ENCODE measurements at regions not wholly inside any gene's neighbourhood (a gene's known extent, or its start where the extent isn't known, plus 50 kb on each side); places are given as distances from the start of the nearest gene placed in this dataset.

GRCh38 chr5:68911840-68912690 is 181.7 kb upstream of the SLC30A5 start:
- ChIA-PET CTCF (no interaction called here), POLR2A (ENCODE audit: low non-redundant PET) (no interaction called here)
- DNase-seq (ENCODE audit: low spot score) = peak; percentile 39
- TF ChIP-seq EZH2 (IDR thresholded peaks at IDR 0.05; ENCODE audit: borderline replicate concordance, low read depth, low read length, poor library complexity, severe bottlenecking) = no peak
- no peak for TF ChIP-seq CTCF (conservative IDR thresholded peaks at IDR 0.05; ENCODE audit: low read depth, low read length)
- H3K9me3 ChIP-seq (ENCODE audit: low read depth, low read length, poor library complexity, severe bottlenecking) = no peaks in the 10 kb centered on the region
- no TSS peak for BruUV-seq (replicated peaks)
- no peak overlapping the region for H3K4me3 ChIP-seq (ENCODE audit: low read depth, low read length, poor library complexity, severe bottlenecking)
- no peaks in the 10 kb centered on the region for H3K36me3 ChIP-seq (ENCODE audit: insufficient read depth, low read length, poor library complexity, severe bottlenecking)
- intact Hi-C loops (cut with micrococcal nuclease; ENCODE audit: unreplicated experiment) = no loop called here
- no peaks in the 10 kb centered on the region for H3K4me1 ChIP-seq (ENCODE audit: insufficient read depth, low read length, poor library complexity, severe bottlenecking)
- no peaks in the 10 kb centered on the region for H3K27me3 ChIP-seq (replicated peaks; ENCODE audit: insufficient read depth, low read depth, low read length, poor library complexity)
- no peak overlapping the region for H3K27ac ChIP-seq (ENCODE audit: low read depth, low read length, poor library complexity, severe bottlenecking)

GRCh38 chr5:68915079-68915478 is 178.7 kb upstream of the SLC30A5 start:
- ChIA-PET CTCF (no interaction called here), POLR2A (ENCODE audit: low non-redundant PET) (no interaction called here)
- Histone ChIP-seq H3K4me1 (ENCODE audit: insufficient read depth, low read length, poor library complexity, severe bottlenecking) (no peaks in the 10 kb centered on the region), H3K4me3 (ENCODE audit: low read depth, low read length, poor library complexity, severe bottlenecking) (no peak overlapping the region), H3K36me3 (ENCODE audit: insufficient read depth, low read length, poor library complexity, severe bottlenecking) (no peaks in the 10 kb centered on the region), H3K27me3 (replicated peaks; ENCODE audit: insufficient read depth, low read depth, low read length, poor library complexity) (no peaks in the 10 kb centered on the region), H3K27ac (ENCODE audit: low read depth, low read length, poor library complexity, severe bottlenecking) (no peak overlapping the region), H3K9me3 (ENCODE audit: low read depth, low read length, poor library complexity, severe bottlenecking) (no peaks in the 10 kb centered on the region)
- no peak for DNase-seq (ENCODE audit: low spot score)
- TF ChIP-seq CTCF (conservative IDR thresholded peaks at IDR 0.05; ENCODE audit: low read depth, low read length) (no peak), EZH2 (IDR thresholded peaks at IDR 0.05; ENCODE audit: borderline replicate concordance, low read depth, low read length, poor library complexity, severe bottlenecking) (no peak)
- intact Hi-C loops (cut with micrococcal nuclease; ENCODE audit: unreplicated experiment) = no loop called here
- no TSS peak for BruUV-seq (replicated peaks)

GRCh38 chr5:68918306-68918705 is 175.5 kb upstream of the SLC30A5 start:
- H3K4me3 ChIP-seq (ENCODE audit: low read depth, low read length, poor library complexity, severe bottlenecking) = no peak overlapping the region
- CTCF ChIA-PET = no interaction called here
- no peaks in the 10 kb centered on the region for H3K27me3 ChIP-seq (replicated peaks; ENCODE audit: insufficient read depth, low read depth, low read length, poor library complexity)
- H3K27ac ChIP-seq (ENCODE audit: low read depth, low read length, poor library complexity, severe bottlenecking) = no peak overlapping the region
- intact Hi-C loops (cut with micrococcal nuclease; ENCODE audit: unreplicated experiment) = no loop called here
- H3K4me1 ChIP-seq (ENCODE audit: insufficient read depth, low read length, poor library complexity, severe bottlenecking) = no peaks in the 10 kb centered on the region
- TF ChIP-seq CTCF (conservative IDR thresholded peaks at IDR 0.05; ENCODE audit: low read depth, low read length) = no peak
- no peak for TF ChIP-seq EZH2 (IDR thresholded peaks at IDR 0.05; ENCODE audit: borderline replicate concordance, low read depth, low read length, poor library complexity, severe bottlenecking)
- no peak for DNase-seq (ENCODE audit: low spot score)
- H3K36me3 ChIP-seq (ENCODE audit: insufficient read depth, low read length, poor library complexity, severe bottlenecking) = no peaks in the 10 kb centered on the region
- no peaks in the 10 kb centered on the region for H3K9me3 ChIP-seq (ENCODE audit: low read depth, low read length, poor library complexity, severe bottlenecking)
- POLR2A ChIA-PET (ENCODE audit: low non-redundant PET) = no interaction called here
- BruUV-seq (replicated peaks) = no TSS peak

All from A673 (cell line).